Thyroid gland (tissue), 4 donors: ENCODE measurements at regions not wholly inside any gene's neighbourhood (a gene's known extent, or its start where the extent isn't known, plus 50 kb on each side); places are given as distances from the start of the nearest gene placed in this dataset.

Source experiments
- CTCF ChIP-seq, 6 experiments: fragments of 200-600 bp in 3 of 6; fragments of 450-650 bp in 3 of 6; sonication (generic) in 3 of 6; IDR thresholded peaks; one replicate each; pipeline ENCODE4 v1.5.1; 2016 to 2019; ENCODE audit warnings: antibody characterized with exemption in 6 of 6, mild to moderate bottlenecking in 2 of 6, inconsistent platforms in 1 of 6, moderate library complexity in 1 of 6
- POLR2A ChIP-seq, 2 donors: fragments of 450-650 bp; IDR thresholded peaks; one replicate each; pipeline ENCODE4 v1.6.1; 2017; ENCODE audit warnings: antibody characterized with exemption in 2 of 2, mild to moderate bottlenecking in 2 of 2, moderate library complexity in 1 of 2

GRCh38 chr10:92757711-92758104 is 68.0 kb downstream of the HHEX start:
- TF ChIP-seq CTCF (IDR thresholded peaks at IDR 0.05) = no peak
- TF ChIP-seq POLR2A (IDR thresholded peaks at IDR 0.05) = no peak
